Activated CD8-positive, alpha-beta memory T cell treated with anti-CD3 and anti-CD28 coated beads for 4 hours (primary cell): ENCODE measurements at regions not wholly inside any gene's neighbourhood (a gene's known extent, or its start where the extent isn't known, plus 50 kb on each side); places are given as distances from the start of the nearest gene placed in this dataset.
"Not testable (repeated sequence)": the region's sequence is repeated elsewhere in the genome, so short reads cannot be mapped to it uniquely, and the experiment has no call there.

ENCODE experiments used
- DNase-seq, 2 donors: peaks; one replicate each; pipeline ENCODE4 v3.0.0-alpha.2; 2020; ENCODE audit warnings: low read depth in 2 of 2

- no peak for DNase-seq
Measured at GRCh38 chr12:111248236-111249017, 120.5 kb downstream of the PHETA1 start.

DNA sequence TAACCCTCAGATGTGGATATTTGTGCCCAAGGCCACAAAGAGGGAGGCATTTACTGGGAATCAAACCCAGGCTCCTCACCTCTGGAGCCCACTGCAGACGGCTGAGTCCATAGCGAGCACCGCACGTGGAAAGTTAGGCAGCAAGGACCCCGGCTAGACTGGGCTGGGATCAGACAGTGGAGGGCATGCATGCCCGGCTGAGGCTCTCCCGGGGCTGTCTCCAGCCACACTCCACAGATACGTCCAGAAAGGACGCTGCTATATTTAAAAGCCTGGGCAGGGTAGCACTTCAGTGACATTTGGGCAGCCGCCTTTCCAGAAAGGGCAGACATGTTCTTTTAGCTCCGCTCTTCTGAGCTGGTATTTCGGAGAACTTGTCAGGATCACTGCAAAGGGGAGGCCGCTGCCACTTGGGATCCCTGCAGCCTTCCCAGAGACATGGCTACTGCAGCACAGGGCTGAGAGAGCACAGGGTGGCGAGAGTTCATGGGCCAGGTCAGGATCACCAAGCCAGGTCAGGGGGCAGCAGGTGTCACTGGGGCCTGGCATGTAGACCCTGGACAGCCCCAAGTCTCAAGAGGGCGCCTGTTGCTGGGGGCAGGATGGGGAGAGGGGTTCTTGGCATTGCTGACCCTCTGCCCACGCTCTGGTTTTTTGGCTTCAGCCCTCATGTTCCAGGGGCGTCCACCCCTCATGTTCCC is 121.7 kb downstream of the PHETA1 start:
- DNase-seq, result no peak

- DNase-seq, result no peak
Measured at GRCh38 chr12:111246477-111247011, 122.4 kb downstream of the PHETA1 start.

DNA sequence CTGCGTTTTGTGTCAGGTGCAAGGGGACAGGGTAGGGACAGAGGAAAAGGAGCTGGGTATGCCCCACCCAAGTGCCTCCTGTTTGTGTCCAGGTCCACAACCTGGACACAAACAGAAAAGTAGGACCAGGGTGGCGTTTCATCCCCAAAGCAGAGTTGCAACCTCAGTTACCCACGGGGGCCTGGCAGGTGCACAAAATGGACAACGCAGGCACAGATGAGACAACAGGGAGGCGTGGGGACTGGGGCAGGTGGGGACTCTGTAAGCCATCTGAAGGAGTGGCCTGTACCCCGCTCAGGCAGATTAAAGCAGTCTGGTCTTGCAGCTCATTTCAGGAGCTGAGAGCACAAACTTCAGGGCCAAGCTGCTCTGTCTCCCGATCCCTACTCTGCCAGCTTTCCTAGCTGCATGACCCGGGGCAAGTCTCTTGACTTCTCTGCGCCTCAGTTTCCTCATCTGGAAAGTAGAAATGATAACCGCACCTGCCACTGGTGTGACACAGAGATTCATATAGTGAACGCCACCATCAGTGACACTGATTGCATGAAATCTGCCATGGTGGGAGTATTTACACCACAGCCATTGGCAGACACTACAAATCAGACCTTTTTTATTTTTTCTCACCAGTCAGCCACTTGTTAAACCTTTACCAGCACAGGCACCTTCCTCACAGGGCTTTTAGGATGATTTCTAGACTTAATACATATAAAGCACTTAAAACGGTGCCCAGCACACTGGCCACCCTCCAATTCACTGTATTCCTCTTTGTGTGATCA is 123.0 kb downstream of the PHETA1 start:
- DNase-seq, result no peak

DNA sequence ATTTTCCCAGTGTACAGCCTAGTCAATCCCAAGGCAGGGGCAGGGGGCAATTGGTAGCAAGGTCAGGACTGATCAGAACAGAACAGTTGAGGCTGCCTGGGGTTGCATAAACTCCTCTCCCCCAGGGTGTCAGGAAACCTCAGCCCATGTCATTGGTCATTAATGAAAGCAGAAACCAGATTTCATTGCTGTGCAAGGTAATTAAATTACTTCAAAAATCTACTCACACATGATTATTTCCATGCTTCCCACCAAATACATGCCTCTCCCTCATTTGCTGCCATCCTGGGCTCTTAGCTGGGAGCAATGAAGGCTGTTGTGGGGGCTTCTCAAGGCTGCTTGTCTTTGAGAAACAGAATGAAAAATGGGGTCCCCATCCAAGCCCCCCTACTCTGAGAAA is 124.2 kb downstream of the PHETA1 start:
- DNase-seq, result no peak

- not testable (repeated sequence) for DNase-seq
Measured at GRCh38 chr12:111242817-111243216, 126.1 kb downstream of the PHETA1 start.

DNA sequence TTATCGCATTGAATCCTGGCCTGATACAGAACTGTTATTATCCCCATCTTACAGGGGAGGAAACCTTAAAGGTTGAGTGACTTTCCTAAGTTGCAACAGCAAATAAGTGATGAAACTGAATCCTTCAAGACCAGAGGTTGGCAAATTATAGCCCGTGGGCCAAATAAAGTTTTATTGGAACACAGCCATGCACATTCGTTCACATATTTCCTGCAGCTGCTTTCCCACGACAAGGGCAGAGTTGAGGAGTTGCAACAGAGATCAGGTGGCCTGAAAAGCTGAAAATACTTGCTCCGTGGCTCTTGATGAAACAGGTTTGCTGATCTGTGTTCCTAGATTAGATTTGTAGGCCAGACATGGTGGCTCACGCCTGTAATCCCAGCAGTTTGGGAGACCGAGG is 126.7 kb downstream of the PHETA1 start:
- no peak for DNase-seq

GRCh38 chr12:111240374-111240773 is 128.5 kb downstream of the PHETA1 start:
- DNase-seq, result no peak

GRCh38 chr12:111239235-111239634 is 129.7 kb downstream of the PHETA1 start:
- DNase-seq, result no peak

GRCh38 chr12:111238075-111238734 is 130.7 kb downstream of the PHETA1 start:
- no peak for DNase-seq

DNA sequence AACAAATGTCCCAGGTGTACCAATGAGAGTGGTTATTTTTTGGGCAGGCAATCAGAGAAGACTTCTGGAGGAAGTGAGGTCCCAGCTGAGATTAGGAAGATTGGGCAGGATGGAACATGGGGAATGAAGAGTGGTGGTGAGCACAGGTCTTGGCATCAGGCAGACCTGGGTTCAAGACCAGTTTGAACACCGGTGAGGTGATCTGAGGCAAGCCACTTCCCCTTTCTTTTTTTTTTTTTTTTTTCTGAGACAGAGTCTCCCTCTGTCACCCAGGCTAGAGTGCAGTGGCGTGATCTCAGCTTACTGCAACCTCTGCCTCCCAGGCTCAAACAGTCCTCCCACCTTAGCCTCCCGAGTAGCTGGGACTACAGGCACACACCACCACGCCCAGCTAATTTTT is 134.4 kb downstream of the PHETA1 start:
- not testable (repeated sequence) for DNase-seq

DNA sequence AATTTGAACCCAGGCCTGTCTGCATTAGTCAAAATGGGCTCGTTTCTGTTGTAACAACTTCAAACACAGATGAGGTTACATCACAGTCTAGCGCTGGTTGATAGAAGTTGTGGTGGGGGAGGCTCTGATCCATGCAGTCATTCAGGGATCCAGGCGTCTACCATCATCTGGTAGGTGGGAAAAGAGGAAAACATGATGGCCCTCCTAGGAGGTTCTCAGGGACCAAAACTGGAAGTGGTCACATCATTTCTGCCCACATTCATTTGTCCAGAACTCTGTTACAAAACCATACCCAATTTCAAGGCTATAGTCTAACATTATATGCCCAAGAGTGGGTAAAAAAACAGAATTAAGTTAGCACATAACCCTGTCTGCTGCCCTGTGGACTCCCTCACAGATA is 135.1 kb downstream of the PHETA1 start:
- no peak for DNase-seq

DNA sequence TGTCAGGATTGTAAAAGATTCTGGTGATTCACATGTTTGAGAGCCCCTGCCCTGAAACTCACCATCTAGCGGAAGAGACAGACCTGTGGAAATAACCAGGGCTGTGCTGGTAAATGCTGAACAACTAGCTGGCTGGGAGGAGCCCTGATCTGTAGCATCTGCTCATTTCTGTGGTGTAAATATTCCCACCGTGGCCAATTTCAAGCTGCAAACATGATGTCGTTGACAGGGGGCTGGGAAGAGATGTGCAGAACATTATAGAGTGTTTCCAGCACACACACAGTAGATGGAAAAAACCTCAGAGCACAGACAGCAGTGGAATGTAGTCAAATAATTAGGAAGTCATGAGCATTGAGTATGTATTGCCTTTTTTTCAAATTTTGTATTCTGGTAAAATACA is 138.2 kb downstream of the PHETA1 start:
- DNase-seq, result no peak

DNA sequence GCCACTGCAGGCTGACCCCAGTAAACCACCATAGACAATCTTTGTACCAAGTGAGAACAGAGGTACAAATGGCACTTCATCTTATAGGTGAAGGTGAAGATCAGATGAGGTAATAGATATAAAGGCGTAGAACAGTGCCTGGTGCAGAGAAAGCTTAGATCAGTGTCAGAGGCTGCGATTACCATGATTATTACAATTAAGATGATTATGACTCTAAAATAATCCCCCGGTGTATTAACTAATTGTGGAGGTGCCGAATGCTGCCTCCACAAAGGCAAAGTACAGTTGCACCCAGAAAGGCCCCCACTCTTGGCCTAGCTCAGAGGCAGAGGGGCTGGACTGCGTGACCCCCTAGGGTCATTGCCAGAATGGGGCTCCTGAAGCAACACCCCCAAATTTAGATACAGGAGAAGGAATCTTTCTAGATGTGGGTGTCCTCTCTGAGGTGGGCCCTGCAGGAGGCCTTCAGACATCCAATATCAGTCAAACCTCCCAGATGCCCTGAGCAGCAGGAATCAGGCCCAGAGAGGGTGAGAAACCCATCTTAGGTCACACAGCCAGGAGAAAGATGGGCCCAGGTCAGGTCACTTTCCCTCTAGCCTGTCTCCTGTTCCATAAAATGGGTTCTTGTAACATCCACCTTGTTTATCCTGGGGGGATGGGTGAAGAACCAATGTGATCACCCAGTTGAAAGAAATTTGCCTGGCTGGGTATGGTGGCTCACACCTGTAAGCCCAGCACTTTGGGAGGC is 139.8 kb downstream of the PHETA1 start:
- DNase-seq, result no peak

DNA sequence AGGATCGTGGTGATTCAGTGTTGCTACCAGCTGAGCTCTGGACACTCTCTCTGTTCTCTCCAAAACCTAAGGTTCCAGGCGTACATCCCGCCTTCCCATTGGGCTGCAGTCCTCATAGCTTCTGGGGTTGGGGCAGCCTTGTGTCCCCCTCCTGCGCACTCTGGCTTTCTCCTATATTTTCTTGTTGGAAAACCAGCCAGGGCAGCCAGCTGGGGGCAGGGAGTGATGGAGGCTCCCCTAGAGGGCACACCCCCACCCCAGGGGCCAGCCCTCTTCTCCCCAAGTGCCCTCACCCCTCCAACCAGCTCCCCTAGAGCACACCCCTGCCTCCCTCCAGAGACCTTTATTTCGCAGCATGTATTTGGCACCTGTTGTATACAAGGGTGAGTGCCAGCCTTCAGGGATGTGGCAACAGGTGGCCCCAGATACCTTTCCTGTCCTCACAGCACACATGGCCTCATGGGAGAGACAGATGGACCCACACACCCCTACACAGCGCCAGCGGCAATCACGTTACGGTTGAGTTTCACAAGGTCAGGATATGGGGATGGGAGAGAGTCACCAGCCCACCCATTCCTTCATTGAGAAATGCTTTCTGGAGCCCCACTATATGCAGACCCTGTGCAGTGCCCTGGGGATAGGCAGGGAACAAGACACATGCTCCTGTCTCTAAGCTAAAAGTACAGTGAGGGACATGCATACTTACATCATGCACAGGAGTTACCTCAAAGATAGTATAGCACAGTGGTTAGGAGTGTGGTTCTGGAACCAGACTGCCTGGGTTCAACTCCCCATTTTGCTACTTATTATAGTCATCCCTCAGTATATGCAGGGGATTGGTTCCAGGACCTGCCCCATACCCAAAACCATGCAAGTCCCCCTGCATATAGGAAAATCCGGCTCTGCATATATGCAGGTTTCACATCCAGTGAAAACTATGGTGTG is 141.1 kb downstream of the PHETA1 start:
- no peak for DNase-seq

DNA sequence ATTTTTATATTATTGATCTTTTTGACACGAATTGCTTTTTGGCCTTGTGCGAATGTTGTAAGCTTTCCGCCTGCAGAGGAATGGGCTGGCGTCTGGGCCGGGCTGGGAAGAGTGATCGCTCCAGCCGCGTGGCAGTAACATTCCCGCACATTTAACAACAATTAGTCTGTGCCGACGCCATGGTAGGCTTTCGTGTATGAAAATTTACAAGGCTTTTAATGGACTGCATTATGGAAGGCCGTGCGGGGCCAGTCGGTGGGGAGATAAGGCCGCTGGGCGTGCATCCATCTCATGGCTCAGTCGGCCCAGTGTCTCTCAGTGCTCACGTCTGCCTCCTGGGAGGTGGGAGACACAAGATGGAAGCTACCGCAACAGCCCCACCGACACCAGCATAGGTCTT is 142.2 kb downstream of the PHETA1 start:
- no peak for DNase-seq

- no peak for DNase-seq
Measured at GRCh38 chr12:111225307-111225706, 143.6 kb downstream of the PHETA1 start.

- no peak for DNase-seq
Measured at GRCh38 chr12:111224186-111225066, 144.5 kb downstream of the PHETA1 start.

- DNase-seq, result no peak
Measured at GRCh38 chr12:111222523-111222922, 146.4 kb downstream of the PHETA1 start.
